ENCODE measurements at regions not wholly inside any gene's neighbourhood (a gene's known extent, or its start where the extent isn't known, plus 50 kb on each side); places are given as distances from the start of the nearest gene placed in this dataset.

DNA sequence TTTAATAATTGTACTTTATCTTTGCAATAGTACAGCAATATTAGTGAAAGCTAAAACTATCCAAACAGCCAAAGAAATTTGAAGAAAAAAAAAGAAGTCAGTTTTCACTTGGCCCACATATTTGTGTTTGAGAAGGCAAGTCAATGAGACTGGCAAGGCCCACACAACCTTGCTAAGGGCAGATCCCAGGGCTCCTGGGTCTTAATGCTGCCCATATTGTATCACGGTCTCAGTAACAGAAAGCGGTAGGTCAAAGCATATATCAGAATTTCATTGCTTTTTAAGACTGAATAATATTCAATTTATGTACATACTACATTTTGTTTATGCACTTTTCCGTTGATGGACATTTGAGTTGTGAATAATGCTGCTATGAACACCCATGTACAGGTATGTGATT lies 262.0 kb upstream of the TOPAZ1 start:
- H3K9me3 Mint-ChIP-seq (ENCODE audit: low read depth), result peaks cover 10% of the 10 kb centered on the region
- H3K27ac Mint-ChIP-seq (ENCODE audit: unreplicated experiment), result no peak overlapping the region
- H3K4me1 Mint-ChIP-seq (ENCODE audit: low read depth), result no peaks in the 10 kb centered on the region
- H3K36me3 Mint-ChIP-seq (ENCODE audit: low read depth), result peaks cover 3% of the 10 kb centered on the region
- H3K4me3 Mint-ChIP-seq (ENCODE audit: unreplicated experiment), result no peak overlapping the region
- TF ChIP-seq, protein P1, sequence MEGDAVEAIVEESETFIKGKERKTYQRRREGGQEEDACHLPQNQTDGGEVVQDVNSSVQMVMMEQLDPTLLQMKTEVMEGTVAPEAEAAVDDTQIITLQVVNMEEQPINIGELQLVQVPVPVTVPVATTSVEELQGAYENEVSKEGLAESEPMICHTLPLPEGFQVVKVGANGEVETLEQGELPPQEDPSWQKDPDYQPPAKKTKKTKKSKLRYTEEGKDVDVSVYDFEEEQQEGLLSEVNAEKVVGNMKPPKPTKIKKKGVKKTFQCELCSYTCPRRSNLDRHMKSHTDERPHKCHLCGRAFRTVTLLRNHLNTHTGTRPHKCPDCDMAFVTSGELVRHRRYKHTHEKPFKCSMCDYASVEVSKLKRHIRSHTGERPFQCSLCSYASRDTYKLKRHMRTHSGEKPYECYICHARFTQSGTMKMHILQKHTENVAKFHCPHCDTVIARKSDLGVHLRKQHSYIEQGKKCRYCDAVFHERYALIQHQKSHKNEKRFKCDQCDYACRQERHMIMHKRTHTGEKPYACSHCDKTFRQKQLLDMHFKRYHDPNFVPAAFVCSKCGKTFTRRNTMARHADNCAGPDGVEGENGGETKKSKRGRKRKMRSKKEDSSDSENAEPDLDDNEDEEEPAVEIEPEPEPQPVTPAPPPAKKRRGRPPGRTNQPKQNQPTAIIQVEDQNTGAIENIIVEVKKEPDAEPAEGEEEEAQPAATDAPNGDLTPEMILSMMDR (IDR thresholded peaks at IDR 0.05), result no peak
- H3K27me3 Mint-ChIP-seq (ENCODE audit: low read depth), result peaks cover 40% of the 10 kb centered on the region
- no peak for DNase-seq (ENCODE audit: low spot score)

- H3K27ac Mint-ChIP-seq (ENCODE audit: unreplicated experiment), result no peak overlapping the region
- TF ChIP-seq, protein P1 (IDR thresholded peaks at IDR 0.05), result peak; percentile 52
- peak overlapping the region; percentile 77 for H3K4me3 Mint-ChIP-seq (ENCODE audit: unreplicated experiment)
- peaks cover 39% of the 10 kb centered on the region for H3K4me1 Mint-ChIP-seq (ENCODE audit: low read depth)
- peaks cover 58% of the 10 kb centered on the region for H3K27me3 Mint-ChIP-seq (ENCODE audit: low read depth)
- H3K9me3 Mint-ChIP-seq (ENCODE audit: low read depth), result peaks cover 23% of the 10 kb centered on the region
- no peak for DNase-seq (ENCODE audit: low spot score)
- H3K36me3 Mint-ChIP-seq (ENCODE audit: low read depth), result peaks cover 9% of the 10 kb centered on the region
These were observed 246.8 kb upstream of the TOPAZ1 start for GRCh38 chr3:43994657-43995546.

GRCh38 chr3:43995547-43996378 lies 245.9 kb upstream of the TOPAZ1 start:
- peaks cover 54% of the 10 kb centered on the region for H3K27me3 Mint-ChIP-seq (ENCODE audit: low read depth)
- H3K4me1 Mint-ChIP-seq (ENCODE audit: low read depth), result peaks cover 47% of the 10 kb centered on the region

DNA sequence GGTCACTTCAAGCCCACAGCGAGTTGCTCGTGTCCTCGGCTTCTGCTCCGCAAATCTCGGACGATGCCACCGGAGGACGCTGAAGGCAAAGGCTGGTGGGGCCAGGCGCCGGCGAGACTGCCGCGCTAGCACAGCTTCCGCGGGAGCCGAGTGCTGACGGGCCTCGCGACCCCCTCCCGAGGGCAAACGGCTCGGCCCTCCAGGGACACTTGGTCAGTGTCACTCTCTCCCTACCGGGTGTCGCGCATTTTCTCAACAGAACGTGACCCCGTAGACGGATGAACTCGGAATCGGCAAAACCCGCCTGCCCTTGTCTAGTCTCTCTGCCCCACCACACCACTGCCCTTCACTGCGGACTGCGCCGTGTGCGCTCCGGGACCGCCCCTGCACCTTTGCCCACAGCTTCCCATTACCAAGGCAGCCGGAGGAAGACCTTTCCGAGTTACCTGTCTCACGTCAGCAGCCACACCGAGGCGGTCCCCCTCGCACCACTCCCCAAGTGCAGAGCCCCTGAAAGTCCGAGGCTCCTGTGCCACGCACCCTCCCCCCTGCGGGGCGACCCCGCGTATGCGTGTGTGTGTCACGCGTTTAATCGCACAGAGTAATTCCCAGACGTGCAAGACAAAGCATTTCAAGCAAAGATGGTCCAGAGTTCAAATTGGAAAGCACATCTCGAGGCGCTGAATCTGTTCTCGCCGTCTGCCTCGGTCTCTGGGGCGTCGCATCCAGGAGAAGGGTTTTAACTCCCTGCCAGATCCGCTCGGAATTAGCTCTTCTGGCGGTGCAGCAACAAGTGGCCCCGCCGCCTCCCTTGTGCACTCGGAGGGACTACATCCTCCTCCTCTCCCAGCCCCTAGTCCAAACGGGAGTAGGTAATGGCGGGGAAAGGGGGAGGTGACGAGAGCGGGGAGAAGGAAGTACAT lies 245.0 kb upstream of the TOPAZ1 start:
- peak overlapping the region; percentile 77 for H3K4me3 Mint-ChIP-seq (ENCODE audit: unreplicated experiment)
- peak overlapping the region; percentile 5 for H3K27ac Mint-ChIP-seq (ENCODE audit: unreplicated experiment)
- peaks cover 3% of the 10 kb centered on the region for H3K36me3 Mint-ChIP-seq (ENCODE audit: low read depth)
- H3K9me3 Mint-ChIP-seq (ENCODE audit: low read depth), result peaks cover 10% of the 10 kb centered on the region
- DNase-seq (ENCODE audit: low spot score), result no peak
- H3K27me3 Mint-ChIP-seq (ENCODE audit: low read depth), result peaks cover 53% of the 10 kb centered on the region
- H3K4me1 Mint-ChIP-seq (ENCODE audit: low read depth), result peaks cover 52% of the 10 kb centered on the region
- TF ChIP-seq, protein P1 (IDR thresholded peaks at IDR 0.05), result peak; percentile 75

More at GRCh38 chr3:43995547-43996378, 245.9 kb upstream of the TOPAZ1 start:
- Mint-ChIP-seq H3K9me3 (ENCODE audit: low read depth) (peaks cover 19% of the 10 kb centered on the region), H3K27ac (ENCODE audit: unreplicated experiment) (no peak overlapping the region), H3K4me3 (ENCODE audit: unreplicated experiment) (peak overlapping the region; percentile 77), H3K36me3 (ENCODE audit: low read depth) (peaks cover 8% of the 10 kb centered on the region)
- TF ChIP-seq, protein P1 (IDR thresholded peaks at IDR 0.05), result no peak
- no peak for DNase-seq (ENCODE audit: low spot score)

Measured in chondrocyte (in vitro differentiated cells).